Small intestine (tissue), 7 donors: ENCODE measurements at regions not wholly inside any gene's neighbourhood (a gene's known extent, or its start where the extent isn't known, plus 50 kb on each side); places are given as distances from the start of the nearest gene placed in this dataset.
"Not testable (repeated sequence)": the region's sequence is repeated elsewhere in the genome, so short reads cannot be mapped to it uniquely, and the experiment has no call there.

ENCODE experiments used
- DNase-seq, 2 donors: peaks; one replicate each; pipeline versions ENCODE4 v3.0.0 to v3.0.0-alpha.2; 2013
- FAIRE-seq: peaks from 2 replicates; lab custom pipeline; 2012; peaks lifted over from hg19 to GRCh38; lab: Jason Lieb, UNC
- H3K27ac ChIP-seq, 3 donors: one replicate each; pipeline ENCODE4 v1.5.1; 2013; ENCODE audit warnings: low read length in 2 of 3, mild to moderate bottlenecking in 2 of 3, control low read depth in 1 of 3, inconsistent platforms in 1 of 3, low read depth in 1 of 3, moderate library complexity in 1 of 3
- H3K27me3 ChIP-seq, 3 donors: one replicate each; pipeline ENCODE4 v1.6.1; 2013; ENCODE audit warnings: low read length in 3 of 3, inconsistent platforms in 1 of 3; ENCODE audit not compliant: control insufficient read depth in 3 of 3, insufficient read depth in 3 of 3
- H3K36me3 ChIP-seq, 3 donors: one replicate each; pipeline ENCODE4 v1.6.1; 2013; ENCODE audit warnings: low read length in 3 of 3, inconsistent platforms in 1 of 3, low read depth in 1 of 3, mild to moderate bottlenecking in 1 of 3, moderate library complexity in 1 of 3; ENCODE audit not compliant: control insufficient read depth in 3 of 3, insufficient read depth in 2 of 3
- H3K4me1 ChIP-seq, 3 donors: one replicate each; pipeline ENCODE4 v1.6.1; 2013; ENCODE audit warnings: low read length in 2 of 3, inconsistent platforms in 1 of 3, low read depth in 1 of 3, mild to moderate bottlenecking in 1 of 3, moderate library complexity in 1 of 3; ENCODE audit not compliant: control insufficient read depth in 3 of 3, insufficient read depth in 2 of 3
- H3K4me3 ChIP-seq, 3 donors: one replicate each; pipeline ENCODE4 v1.5.1; 2013; ENCODE audit warnings: low read length in 3 of 3, control low read depth in 1 of 3, inconsistent platforms in 1 of 3, low read depth in 1 of 3, mild to moderate bottlenecking in 1 of 3, moderate library complexity in 1 of 3
- H3K9me3 ChIP-seq, 2 donors: one replicate each; pipeline ENCODE4 v1.6.1; 2013; ENCODE audit warnings: low read depth in 1 of 2, low read length in 1 of 2; ENCODE audit not compliant: control insufficient read depth in 2 of 2, insufficient read depth in 1 of 2
- WGBS, 3 donors: extraction: QIAGEN DNeasy Blood & Tissue Kit; methylation state at CpG; one replicate each; pipeline ENCODE4 v1.1.7; 2013; 5-methylcytosine and 5-hydroxymethylcytosine counted together
- donor health status: healthy with polysubstance abuse.
- donor health status: control.
- donor health status: control.
- donor health status: Bipolar disorder and iron deficiency.
- donor health status: healthy.

DNA sequence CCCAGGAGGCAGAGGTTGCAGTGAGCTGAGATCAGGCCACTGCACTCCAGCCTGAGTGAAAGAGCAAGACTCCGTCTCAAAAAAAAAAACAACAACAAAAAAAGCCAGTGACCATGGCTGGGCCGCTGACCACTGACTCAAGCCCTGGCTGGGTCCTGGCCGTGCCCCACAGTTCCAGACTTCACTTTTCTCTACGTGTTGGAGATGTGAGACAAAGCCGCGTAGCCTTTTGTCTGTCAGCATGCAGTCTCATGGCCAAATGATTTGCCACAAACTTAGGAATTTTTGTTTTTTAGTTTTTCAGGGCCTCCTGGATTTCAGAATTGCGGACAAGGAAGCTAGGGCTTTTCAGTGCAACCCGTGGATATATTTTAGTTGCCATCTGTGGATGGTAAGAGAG is 89.3 kb upstream of the CIBAR2 start:
- 78 to 84% (median 80%) methylated on average over 8 of the region's 8 CpGs for WGBS, 3 donors

DNA sequence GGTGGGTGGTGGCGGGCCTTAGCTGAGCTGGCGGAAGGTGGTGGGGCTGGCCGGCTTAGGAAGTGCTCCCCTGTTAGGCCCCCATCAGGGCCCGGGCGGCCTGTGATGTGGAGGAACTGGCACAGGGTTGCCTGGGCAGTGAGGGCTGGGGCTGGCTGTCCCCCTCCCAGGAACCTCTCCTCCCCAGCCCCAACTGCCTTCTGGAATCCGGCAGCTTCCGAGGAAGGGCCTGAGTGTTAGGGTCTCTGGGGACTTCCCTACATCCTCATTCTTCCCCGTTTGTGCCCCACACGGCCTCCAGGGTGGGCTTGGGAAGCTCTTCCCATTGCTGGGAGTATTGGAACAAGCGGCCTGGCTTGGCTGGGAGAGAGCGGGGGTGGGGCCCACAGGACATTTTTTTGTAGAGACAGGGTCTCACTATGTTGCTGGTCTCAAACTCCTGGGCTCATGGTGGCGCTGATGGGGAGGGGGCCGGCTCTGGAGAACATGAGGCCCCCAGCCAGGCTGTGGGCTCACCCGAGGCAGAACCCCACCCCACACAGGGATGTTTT is 89.9 kb upstream of the CIBAR2 start:
- DNase-seq (no peak), FAIRE-seq (no peak)

More for the DNA sequence above, 89.3 kb upstream of the CIBAR2 start:
- Histone ChIP-seq H3K9me3 (peaks cover 0 to 5% of the 10 kb centered on the region in 2 donors), H3K27me3 (no peaks in the 10 kb centered on the region), H3K4me1 (peaks cover 0 to 94% (median 5%) of the 10 kb centered on the region in 3 donors), H3K27ac (peak overlapping the region in 1 of 3 donors; percentile 72), H3K4me3 (no peak overlapping the region), H3K36me3 (peaks cover 0 to 60% (median 0%) of the 10 kb centered on the region in 3 donors)
- DNase-seq (no peak), FAIRE-seq (no peak)

DNA sequence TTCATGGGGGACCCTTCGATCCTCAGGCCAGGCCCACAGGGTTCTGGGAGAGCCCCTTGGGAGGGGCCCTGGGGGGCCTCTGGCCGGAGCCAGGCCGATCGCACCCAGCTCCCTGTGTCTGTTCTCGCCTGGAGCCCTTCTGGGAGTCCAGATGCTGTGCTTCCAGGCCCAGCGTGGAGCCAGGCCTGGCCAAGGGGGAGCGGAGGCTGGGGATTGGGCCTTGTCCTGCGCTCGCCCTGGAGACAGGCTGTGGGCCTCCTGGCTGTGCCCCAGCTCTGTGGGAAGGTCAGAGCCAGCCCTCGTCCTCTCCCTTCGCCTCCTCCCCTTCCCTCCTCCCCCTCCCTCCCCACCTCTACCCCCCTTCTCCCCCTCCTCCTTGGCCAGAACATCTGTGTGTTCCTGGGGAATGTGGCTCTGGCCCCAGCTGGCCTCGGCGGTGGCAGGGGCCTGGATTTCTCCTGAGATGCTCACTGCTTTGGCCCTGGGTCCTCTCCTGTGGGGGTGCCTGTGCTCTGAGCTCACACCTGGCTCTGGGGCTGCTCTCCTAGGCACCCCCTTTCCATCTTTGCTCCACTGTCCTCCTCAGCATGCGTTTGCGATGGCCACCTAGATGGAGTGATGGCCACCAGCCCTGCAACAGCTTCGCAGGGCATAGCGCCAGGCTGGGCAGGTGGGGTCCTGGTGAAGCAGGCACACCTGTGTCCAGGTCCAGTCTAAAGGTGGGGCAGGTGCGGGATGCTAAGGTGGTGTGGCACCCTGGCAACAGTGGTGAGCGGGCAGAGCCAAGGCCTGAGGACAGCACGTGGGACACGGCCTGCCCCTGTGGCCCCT is 90.6 kb upstream of the CIBAR2 start:
- FAIRE-seq (no peak), DNase-seq (no peak)
- Histone ChIP-seq H3K36me3 (peaks cover 0 to 63% (median 0%) of the 10 kb centered on the region in 3 donors), H3K4me1 (peaks cover 0 to 93% (median 5%) of the 10 kb centered on the region in 3 donors), H3K27me3 (no peaks in the 10 kb centered on the region), H3K27ac (peak overlapping the region in 2 of 3 donors; percentile 71 to 72), H3K4me3 (no peak overlapping the region), H3K9me3 (peaks cover 0 to 5% of the 10 kb centered on the region in 2 donors)
- 69 to 73% (median 72%) methylated on average over 20 to 21 of the region's 21 CpGs for WGBS, 3 donors

More for the DNA sequence above, 89.9 kb upstream of the CIBAR2 start:
- peaks cover 0 to 61% (median 0%) of the 10 kb centered on the region in 3 donors for H3K36me3 ChIP-seq
- no peak overlapping the region for H3K4me3 ChIP-seq
- H3K9me3 ChIP-seq: peaks cover 0 to 5% of the 10 kb centered on the region in 2 donors
- peak overlapping the region in 2 of 3 donors; percentile 71 to 72 for H3K27ac ChIP-seq
- no peaks in the 10 kb centered on the region for H3K27me3 ChIP-seq
- peaks cover 0 to 93% (median 5%) of the 10 kb centered on the region in 3 donors for H3K4me1 ChIP-seq
- WGBS, 3 donors: 63 to 86% (median 79%) methylated on average over 13 to 14 of the region's 14 CpGs

DNA sequence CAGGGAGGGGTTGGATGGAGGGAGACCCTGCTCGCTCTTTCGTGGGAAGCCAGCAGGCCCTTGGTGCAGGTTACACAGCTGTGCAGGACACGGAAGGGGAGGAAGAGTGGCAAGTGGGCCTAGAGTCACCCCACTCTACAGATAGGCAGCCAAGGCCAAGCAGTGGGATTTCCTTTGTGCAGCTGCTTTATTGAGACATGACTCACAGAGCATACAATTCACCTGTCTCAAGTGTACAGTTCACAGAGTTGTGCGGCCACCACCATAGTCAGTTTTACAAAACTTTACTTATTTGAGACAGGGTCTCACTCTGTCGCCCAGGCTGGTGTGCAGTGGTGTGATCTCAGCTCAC is 91.2 kb upstream of the CIBAR2 start:
- Histone ChIP-seq H3K4me3 (no peak overlapping the region), H3K27ac (peak overlapping the region in 2 of 3 donors; percentile 5 to 72), H3K9me3 (peaks cover 0 to 10% of the 10 kb centered on the region in 2 donors), H3K4me1 (peaks cover 0 to 92% (median 5%) of the 10 kb centered on the region in 3 donors), H3K27me3 (no peaks in the 10 kb centered on the region), H3K36me3 (peaks cover 0 to 67% (median 0%) of the 10 kb centered on the region in 3 donors)
- DNase-seq (no peak), FAIRE-seq (no peak)
- WGBS, 3 donors: 78 to 84% (median 79%) methylated on average over 5 of the region's 5 CpGs

DNA sequence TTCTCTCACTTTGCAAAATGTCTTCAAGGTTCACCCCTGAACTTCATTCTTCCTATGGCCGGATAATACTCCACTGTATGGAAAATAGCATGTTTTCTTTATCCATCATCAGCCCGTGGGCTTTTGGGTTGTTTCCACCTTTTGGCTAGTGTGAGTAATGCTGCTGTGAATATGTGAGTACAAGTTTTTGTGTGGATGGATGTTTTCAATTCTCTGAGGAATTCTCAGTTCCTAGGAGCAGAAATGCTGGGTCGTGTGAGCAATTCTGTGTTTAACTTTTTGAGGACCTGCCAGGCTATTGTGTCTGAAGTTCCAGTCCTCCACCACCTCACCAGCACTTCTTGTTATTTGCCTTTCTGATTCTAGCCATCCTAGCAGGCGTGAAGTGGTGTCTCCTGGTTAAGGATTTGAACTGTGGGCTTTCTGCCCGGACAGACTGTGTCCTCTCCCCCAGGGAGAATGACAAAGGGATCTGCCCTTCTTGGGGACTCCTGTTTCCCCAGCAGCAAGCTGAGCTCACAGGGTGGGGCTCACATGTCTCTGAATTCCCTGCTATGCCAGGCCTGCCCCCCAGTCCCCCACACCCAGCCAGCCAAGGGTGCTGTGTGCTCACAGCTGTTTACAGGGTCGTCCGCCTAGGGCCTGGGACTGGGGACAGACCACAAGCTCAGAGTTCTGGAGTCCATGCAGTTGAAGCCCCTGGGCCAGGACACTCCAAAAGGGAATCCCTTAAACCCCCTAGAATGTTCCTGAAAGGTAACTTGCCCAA is 92.2 kb upstream of the CIBAR2 start:
- Histone ChIP-seq H3K36me3 (peaks cover 0 to 71% (median 0%) of the 10 kb centered on the region in 3 donors), H3K27ac (peak overlapping the region in 2 of 3 donors; percentile 12 to 72), H3K4me1 (peaks cover 0 to 83% (median 5%) of the 10 kb centered on the region in 3 donors), H3K27me3 (no peaks in the 10 kb centered on the region), H3K4me3 (no peak overlapping the region), H3K9me3 (peaks cover 0 to 18% of the 10 kb centered on the region in 2 donors)
- FAIRE-seq: no peak
- no peak for DNase-seq
- 75 to 84% (median 79%) methylated on average over 7 of the region's 7 CpGs for WGBS, 3 donors

DNA sequence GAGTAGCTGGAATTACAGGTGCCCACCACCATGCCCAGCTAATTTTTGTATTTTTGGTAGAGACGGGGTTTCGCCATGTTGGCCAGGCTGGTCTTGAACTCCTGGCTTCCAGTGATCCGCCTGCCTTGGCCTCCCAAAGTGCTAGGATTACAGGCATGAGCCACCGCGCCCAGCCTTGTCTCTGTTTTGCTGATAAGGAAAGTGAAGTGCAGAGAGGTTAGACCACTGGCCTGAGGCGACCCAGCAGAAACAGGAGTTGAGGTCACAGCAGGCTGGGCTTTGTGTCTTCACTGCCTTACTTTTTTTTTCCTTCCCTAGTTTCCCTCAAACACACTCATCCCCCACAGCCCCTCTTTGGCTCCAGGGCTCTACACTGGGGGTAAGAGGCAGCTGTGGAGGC is 93.0 kb upstream of the CIBAR2 start:
- Histone ChIP-seq H3K4me1 (peaks cover 0 to 75% (median 2%) of the 10 kb centered on the region in 3 donors), H3K36me3 (peaks cover 0 to 70% (median 0%) of the 10 kb centered on the region in 3 donors), H3K9me3 (peaks cover 0 to 18% of the 10 kb centered on the region in 2 donors), H3K27ac (peak overlapping the region in 2 of 3 donors; percentile 36 to 81)
- H3K4me3 ChIP-seq, H3K27me3 ChIP-seq, FAIRE-seq, DNase-seq: not testable (repeated sequence)
- WGBS, 3 donors: 67 to 90% (median 84%) methylated on average over 6 of the region's 6 CpGs

DNA sequence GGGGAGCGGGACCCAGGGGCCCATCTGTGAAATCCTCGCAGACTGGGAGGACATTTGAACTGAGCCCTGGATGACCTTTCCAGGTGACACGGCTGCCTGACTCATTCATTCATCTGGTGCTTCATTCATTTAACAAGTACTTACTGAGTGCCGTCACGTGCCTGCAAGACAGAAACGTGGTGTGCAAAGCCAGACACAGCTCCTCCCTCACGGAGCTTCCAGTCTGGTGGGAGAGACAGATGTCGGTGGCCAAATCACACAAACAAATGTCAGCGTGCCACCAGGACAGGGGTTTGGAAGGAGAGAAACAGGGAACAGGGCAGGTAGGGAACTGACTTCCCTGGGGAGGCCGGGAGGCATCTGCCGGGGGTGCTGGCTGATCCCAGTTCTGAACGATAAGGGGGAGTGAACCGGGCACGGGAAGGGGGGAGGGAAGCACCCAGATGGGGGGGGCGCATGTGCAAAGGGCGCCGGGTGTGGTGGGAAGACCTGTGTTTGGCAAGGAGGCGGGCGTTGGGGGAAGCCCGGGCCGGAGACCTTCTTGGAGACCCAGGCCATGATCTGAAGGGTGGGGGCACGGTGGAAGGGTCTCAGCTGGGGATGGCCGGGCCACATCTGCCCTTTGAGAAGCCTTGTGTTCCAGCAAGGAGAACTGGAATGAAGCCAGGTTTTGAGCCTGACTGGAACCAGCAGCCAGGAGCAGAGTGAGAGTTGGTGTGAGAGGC is 93.6 kb upstream of the CIBAR2 start:
- Histone ChIP-seq H3K27ac (peak overlapping the region in 2 of 3 donors; percentile 36 to 81), H3K36me3 (peaks cover 0 to 70% (median 0%) of the 10 kb centered on the region in 3 donors), H3K4me3 (no peak overlapping the region), H3K27me3 (no peaks in the 10 kb centered on the region), H3K9me3 (peaks cover 0 to 18% of the 10 kb centered on the region in 2 donors), H3K4me1 (peaks cover 0 to 71% (median 2%) of the 10 kb centered on the region in 3 donors)
- no peak for FAIRE-seq
- DNase-seq: peak; percentile 63 to 77
- 8 to 41% (median 27%) methylated on average over 23 of the region's 23 CpGs for WGBS, 3 donors
